Coronary artery (tissue), 2 donors: ENCODE measurements at regions not wholly inside any gene's neighbourhood (a gene's known extent, or its start where the extent isn't known, plus 50 kb on each side); places are given as distances from the start of the nearest gene placed in this dataset.

Source experiments
- DNase-seq: peaks from one replicate; pipeline ENCODE4 v3.0.0-alpha.2; 2017; ENCODE audit warnings: low spot score
- H3K27ac ChIP-seq, 2 donors: fragments of 200-600 bp; sonication (generic); one replicate each; pipeline ENCODE4 v1.5.1; 2016 to 2019
- H3K4me3 ChIP-seq: fragments of 200-600 bp; sonication (generic); 2 replicates; pipeline ENCODE4 v1.5.1; 2016; ENCODE audit warnings: mild to moderate bottlenecking, moderate library complexity
- CTCF ChIP-seq: fragments of 200-600 bp; sonication (generic); IDR thresholded peaks from one replicate; pipeline ENCODE4 v1.5.1; 2019; ENCODE audit warnings: antibody characterized with exemption

GRCh38 chr5:71841107-71841506 lies 122.0 kb downstream of the CARTPT start:
- DNase-seq, result no peak

GRCh38 chr5:71843111-71843510 lies 124.0 kb downstream of the CARTPT start:
- no peak for DNase-seq

More at GRCh38 chr5:71841107-71841506, 122.0 kb downstream of the CARTPT start:
- TF ChIP-seq CTCF, result no peak
- Histone ChIP-seq H3K4me3 (no peak overlapping the region), H3K27ac (no peak overlapping the region)

GRCh38 chr5:71844862-71845261 lies 125.8 kb downstream of the CARTPT start:
- DNase-seq, result no peak
- Histone ChIP-seq H3K4me3 (no peak overlapping the region), H3K27ac (no peak overlapping the region)
- no peak for TF ChIP-seq CTCF

More at GRCh38 chr5:71843111-71843510, 124.0 kb downstream of the CARTPT start:
- Histone ChIP-seq H3K27ac (no peak overlapping the region), H3K4me3 (no peak overlapping the region)
- no peak for TF ChIP-seq CTCF

- no peak overlapping the region for H3K27ac ChIP-seq
- no peak for DNase-seq
- no peak overlapping the region for H3K4me3 ChIP-seq
- TF ChIP-seq CTCF, result no peak
Measured at GRCh38 chr5:71859515-71859914, 140.4 kb downstream of the CARTPT start.

- no peak overlapping the region for H3K4me3 ChIP-seq
- TF ChIP-seq CTCF, result no peak
- H3K27ac ChIP-seq, result no peak overlapping the region
- DNase-seq, result no peak
Measured at GRCh38 chr5:71860048-71860447, 141.0 kb downstream of the CARTPT start.

GRCh38 chr5:71861682-71862081 lies 142.6 kb downstream of the CARTPT start:
- no peak for DNase-seq
- Histone ChIP-seq H3K27ac (no peak overlapping the region), H3K4me3 (no peak overlapping the region)
- no peak for TF ChIP-seq CTCF

GRCh38 chr5:71862087-71862486 lies 143.0 kb downstream of the CARTPT start:
- TF ChIP-seq CTCF, result no peak
- Histone ChIP-seq H3K27ac (no peak overlapping the region), H3K4me3 (no peak overlapping the region)
- DNase-seq, result no peak
